ENCODE measurements at regions not wholly inside any gene's neighbourhood (a gene's known extent, or its start where the extent isn't known, plus 50 kb on each side); places are given as distances from the start of the nearest gene placed in this dataset.

DNA sequence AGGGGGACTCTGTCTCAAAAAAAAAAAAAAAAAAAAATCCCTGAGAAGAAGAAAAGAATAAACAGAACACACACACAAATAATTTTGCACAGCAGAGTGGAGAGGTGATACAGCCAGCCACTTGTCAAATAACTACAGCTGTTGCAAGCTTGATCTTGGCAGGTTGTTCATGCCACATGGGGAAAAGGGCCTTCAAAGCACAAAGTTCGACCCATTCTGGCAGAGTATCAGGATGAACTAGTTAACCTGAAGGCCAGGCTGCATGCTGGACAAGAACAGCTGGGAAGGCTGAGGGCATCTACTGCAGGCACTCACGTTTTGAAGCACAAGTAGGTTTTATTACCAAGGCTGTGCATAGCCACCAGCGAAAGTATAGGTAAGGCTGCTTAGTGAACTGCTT lies 104.1 kb downstream of the KCTD15 start:
- no peak for DNase-seq (ENCODE audit: low spot score)

DNA sequence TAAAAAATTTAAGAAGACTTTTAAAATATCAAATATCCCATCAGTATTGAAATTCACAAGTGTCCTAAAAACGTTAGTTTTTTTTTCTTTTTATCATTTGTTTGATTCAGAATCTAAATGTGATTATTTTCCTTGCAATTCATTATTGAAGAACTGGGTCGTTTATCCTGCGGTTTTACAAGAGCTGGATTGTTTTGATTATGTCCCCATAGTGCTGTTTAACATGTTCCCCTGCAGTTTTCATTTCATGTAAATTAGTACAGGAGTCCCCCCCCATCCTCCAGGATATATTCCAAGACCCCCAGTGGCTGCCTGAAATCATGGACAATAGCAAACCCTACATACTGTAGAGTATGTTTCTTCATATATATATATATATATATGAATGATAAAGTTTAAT lies 105.7 kb downstream of the KCTD15 start:
- no peak for DNase-seq (ENCODE audit: low spot score)

DNA sequence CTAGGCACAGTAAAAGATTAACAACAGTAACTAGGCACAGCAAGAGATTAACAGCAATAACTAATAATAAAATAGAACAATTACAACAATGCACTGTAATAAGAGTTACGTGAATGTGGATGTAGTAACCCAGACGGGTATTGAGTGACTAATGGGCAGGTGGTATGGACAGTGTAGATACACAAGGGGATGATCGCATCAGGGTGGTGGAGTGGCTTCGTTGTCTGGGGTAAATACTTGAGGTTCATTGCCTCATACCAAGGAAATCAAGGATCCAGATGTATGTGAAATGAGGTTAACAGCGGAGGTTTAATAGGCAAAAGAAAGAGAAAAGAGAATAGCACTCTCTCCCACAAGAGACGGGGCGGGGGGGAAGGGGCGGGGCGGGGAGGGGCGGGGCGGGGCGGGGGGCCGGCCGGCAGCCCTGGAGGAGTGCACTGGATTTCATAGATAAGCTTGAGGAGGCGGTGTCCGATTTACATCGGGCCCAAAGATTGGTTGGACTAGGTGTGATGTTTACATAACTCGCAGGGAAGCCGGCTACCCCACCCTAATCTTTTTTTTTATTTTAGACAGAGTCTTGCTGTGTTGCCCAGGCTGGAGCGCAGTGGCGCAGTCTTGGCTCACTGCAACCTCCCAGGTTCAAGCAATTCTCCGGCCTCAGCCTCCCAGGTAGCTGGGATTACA lies 106.3 kb downstream of the KCTD15 start:
- DNase-seq (ENCODE audit: low spot score): no peak

DNA sequence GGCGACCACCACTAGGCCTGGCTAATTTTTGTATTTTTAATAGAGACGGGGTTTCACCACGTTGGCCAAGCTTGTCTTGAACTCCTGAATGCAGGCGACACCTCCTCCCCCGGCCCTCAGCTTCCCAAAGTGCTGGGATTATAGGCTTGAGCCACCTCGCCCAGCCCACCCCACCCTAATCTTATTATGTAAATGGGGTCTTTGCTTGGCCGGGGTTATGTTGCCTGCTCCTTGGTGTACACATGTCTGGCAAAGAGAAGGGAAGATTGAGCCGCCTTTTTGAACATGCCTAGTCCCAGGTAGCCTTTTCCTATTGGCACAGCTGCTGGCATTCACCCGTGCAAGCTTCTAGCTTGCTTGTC lies 106.8 kb downstream of the KCTD15 start:
- no peak for DNase-seq (ENCODE audit: low spot score)

DNA sequence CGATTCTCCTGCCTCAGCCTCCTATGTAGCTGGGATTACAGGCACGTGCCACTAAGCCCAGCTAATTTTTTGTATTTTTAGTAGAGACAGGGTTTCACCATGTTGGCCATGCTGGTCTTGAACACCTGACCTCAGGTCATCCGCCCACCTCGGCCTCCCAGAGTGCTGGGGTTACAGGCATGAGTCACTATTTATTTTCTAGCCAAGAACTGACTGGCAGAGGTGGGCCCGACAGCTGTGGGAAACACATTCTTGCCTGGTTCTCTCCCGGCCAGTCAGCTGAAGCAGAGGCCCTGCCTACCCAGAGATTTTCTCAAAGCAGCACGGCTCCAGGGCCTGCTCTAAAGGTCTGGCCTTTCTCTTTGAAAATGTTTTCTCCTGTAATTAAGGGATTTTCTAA lies 108.0 kb downstream of the KCTD15 start:
- no peak for DNase-seq (ENCODE audit: low spot score)

DNA sequence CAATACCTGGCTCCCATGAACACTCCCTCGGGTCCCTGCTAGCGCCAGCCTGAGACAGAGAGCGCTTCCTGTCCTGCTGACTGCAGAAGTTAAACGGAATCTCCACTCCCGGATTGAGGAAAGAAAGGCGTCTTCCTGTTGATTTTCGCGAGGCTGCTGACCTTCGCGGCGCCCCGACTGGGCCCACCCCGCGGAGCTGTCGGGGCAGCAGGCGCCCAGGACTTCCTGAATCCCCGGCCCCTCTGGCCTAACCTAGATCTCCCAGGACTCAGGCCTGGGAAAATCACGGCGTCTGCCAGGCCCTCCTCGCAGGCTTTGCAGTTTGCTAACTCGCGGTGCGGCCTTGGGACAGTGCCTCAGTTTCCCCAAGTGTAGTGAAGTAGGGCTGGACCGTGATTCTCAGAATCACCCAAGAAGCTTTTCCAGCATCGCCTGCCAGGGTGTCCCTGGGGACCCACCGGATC lies 108.8 kb downstream of the KCTD15 start:
- DNase-seq (ENCODE audit: low spot score): no peak

DNA sequence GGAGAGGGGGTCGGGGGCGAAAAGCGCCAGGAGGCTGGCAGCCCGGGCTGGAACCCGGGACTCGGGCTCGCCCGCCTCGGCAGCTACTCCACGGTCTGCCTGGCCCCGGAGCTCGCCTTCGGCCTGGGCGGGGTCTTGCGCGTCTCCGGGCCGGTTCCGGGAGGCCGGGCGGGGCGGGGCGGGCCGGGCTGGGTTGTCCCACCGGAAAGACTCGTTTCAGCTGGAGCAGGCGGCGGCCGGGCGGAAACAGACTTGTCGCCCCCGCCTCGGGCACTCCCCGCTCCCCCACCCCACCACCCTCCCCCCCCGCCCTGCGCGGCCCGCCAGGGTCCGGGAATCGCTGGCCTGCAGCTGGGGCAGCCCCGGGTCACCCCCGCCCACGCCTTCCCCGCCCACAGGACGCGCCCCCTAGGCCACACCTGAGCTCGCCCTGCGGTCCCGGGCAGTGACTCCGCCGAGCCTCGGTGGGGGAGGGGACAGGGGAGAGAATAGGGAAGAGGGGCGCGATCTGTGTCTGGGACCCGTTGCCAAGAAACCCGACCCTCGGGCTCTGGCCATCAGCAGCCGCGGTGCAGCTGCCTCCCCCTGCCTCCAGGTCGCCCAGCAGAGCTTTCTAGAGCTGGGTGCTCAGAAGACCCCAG lies 109.4 kb downstream of the KCTD15 start:
- no peak for DNase-seq (ENCODE audit: low spot score)

DNA sequence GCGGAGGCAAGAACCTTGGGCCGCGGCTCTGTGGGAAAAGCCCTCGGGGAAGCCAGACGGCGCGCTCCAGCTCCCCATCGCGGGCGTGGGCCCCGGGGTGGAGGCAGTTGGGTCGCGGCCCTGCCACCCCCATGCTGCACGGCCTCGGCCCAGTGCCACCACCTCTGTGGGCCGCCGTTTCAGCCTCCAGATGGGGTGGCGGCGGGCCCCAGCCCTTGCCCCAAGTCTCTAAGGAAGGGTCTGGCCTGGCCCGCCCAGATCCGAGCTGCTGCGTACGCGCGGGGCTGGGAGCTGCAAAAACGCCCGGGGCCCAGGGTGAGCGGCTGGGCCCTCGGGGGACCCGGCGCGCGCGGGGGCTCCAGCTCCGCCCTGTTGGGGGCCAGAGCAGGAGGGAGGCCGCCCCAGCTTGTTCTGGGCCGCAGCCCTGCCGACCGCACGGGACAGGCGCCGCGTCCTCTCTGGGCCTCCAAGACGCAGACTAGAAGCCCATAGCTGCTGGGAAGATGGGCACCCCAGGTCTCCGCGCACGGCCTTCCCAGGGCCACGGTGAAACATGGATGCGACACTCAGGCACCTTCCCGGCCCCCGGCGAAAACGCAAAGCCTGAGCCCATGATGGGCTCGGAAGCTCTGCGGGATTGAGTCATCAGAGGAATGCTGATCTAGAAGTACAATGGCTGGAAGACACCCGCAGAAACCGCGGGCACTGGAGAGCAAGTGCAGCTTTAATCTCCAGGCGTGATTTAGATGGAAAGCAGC lies 110.1 kb downstream of the KCTD15 start:
- DNase-seq (ENCODE audit: low spot score): no peak

DNA sequence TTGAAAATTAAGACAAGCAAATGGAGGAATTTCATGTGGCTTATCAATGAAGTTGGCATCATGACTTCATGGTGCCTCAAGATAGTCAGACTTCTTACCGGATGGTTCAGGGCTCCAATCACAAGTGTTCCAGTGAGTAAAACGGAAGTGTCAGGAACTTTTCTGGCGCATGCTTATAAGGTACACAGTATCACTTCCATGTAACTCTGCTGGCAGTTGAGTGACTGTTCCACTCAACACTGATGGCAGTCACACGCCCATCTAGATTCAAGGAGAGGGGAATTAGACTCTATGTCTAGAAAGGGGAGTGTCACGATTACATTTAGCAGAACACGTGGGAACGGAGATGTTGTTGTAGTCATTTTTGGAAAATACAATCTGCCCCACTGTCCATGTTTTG lies 114.3 kb downstream of the KCTD15 start:
- no peak for DNase-seq (ENCODE audit: low spot score)

DNA sequence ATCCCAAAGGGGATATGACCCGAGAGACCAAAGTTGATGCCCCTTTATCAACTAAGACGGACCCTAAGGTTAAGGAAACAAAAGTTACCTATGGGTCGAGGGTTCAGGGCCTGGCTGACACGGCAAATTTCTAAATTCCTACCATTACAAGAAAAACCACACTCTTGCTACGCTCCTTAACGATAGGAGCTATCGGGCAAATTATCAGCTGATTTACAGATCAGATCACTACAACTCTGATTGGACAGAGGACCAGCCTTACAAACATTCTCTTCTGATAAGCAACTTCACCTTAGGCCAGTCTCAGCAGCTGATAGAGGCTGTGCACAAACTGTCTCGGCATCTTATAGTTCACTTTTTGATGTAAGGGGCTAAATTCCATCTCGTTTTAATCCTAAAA lies 117.9 kb downstream of the KCTD15 start:
- DNase-seq (ENCODE audit: low spot score): no peak

DNA sequence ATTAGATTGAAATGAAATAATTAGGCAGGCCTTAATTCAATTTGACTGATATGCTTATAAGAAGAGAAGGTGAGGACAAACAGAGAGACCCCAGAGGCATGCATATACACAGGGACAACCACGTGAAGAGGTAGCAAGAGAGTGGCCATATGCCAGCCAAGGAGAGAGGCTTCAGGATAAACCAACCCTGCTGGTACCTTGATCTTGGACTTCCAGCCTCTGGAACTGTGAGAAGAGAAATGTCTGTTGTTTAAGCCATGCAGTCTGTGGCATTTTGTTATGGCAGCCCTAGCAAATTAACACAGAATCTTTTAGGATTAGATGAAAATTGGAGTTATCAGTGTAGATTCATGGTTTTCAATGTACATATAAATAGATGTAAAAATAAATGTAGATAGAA lies 120.1 kb downstream of the KCTD15 start:
- no peak for DNase-seq (ENCODE audit: low spot score)

DNA sequence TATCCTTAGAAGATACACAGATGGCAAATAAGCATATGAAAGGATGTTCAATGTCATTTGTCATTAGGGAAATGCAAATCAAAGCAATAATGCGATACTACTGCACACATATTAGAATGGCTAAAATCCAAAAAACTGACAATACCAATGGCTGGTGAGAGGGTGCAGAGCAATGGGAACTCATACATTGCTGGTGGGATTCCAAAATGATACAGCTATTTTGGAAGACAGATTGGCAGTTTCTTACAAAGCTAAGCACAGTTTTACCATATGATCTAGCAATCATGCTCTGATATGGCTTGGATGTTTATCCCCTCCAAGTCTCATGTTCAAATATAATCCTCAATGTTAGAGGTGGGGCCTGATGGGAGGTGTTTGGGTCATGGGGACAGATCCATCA lies 122.6 kb downstream of the KCTD15 start:
- DNase-seq (ENCODE audit: low spot score): no peak

DNA sequence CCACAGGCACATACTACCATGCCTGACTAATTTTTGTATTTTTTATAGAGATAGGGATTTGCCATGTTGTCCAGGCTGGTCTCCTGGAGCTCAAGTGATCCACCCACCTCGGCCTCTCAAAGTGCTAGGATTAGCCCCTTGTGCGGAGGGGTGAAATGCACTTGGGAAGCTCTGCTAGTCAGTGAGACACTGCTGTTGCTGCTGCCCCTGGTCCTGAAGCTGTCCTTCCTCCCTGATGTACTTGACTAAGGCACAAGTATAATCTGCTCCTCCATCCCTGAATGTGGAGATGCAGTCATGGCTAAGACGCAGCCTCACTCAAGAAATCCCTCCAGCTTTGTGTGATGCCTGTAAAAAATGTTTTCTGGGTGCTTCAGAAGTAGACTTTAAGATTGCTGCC lies 124.5 kb downstream of the KCTD15 start:
- DNase-seq (ENCODE audit: low spot score): no peak

DNA sequence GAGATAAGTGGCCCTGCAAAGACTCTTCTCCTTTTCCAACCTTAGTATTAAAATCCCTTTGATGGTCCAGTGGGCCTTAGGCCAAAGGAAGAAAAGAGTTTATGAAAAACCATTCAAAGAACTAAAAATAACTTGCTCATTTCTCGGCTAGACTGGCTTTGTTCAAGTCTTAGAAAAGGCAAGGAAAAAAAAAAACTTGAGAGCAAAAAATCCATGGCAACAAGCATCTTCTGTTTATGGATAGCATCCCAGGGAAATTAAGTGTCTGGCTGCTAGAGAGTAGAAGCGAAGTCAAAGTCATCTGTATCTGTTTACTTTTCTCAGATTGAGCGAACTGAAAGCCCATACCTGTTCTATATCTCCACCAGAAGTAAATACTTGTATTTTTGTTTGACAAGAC lies 129.6 kb downstream of the KCTD15 start:
- no peak for DNase-seq (ENCODE audit: low spot score)

DNA sequence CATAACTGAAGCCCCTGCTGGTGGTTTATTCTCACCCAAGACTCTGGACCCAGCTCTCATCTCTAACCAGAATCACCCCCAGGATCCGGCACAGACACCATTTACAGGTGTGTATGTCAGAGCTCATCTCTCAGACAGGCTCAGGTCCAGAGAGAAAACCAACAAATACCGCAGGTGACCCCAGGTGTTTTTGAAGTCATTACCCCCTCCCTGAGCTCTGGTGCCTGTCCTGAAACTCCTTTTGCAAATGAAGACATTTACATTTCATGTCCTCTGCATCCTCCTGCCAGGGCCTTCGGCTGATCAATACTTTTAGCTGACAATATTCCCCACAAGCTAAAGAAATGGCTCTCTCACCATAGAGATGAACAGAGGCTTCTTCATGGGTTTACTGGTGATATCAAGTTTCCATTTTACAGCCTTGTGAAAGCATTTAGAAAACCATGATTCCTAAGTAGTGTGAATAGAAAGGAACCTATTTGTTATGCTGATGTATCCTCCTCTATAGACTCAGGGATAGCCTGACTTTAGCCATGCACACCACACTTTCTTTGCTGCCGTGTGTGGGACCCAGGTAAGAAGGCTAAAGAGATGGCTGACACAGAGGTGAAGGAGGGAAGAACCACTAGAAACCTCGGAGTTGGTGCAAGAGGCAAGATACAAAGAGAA lies 131.3 kb downstream of the KCTD15 start:
- DNase-seq (ENCODE audit: low spot score): no peak

DNA sequence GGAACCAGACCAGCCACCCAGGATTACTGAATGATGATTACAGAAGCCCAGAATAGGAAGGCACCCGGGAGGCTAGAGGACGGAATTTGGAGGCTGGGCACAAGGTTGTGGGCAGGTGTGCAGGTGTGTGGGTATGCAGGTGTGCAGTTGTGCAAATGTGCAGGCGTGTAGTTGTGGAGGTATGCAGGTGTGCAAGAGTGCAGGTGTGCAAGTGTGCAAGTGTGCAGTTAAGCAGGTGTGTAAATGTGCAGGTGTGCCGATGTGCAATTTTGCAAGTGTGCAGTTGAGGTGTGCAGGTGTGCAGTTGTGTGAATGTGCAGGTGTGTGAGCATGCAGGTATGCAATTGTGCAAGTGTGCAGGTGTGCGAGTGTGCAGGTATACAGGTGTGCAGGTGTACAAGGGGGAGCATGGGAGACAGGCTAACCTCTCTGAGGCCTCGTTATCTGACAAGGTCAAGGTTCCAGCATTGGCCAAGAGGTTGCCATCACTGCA lies 131.8 kb downstream of the KCTD15 start:
- DNase-seq (ENCODE audit: low spot score): no peak

DNA sequence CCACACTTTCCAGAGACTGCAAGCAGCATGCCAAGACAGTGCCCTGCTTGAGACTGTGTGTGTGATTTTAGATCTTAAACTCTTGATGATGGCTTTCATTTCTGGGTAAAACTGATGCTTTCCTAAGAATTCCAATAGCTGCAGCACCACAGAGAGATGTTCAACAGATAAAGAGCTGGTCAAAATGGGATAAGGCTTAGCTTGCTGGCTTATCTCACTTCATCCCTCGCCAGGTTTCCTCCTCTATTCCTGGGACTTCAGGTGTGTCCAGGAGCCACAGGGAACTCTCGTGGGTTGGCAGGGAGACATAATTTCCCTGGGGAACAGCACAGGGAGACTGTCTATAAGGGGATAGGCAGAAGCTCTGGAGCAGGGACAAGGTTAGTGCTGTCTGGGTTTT lies 137.3 kb downstream of the KCTD15 start:
- no peak for DNase-seq (ENCODE audit: low spot score)

DNA sequence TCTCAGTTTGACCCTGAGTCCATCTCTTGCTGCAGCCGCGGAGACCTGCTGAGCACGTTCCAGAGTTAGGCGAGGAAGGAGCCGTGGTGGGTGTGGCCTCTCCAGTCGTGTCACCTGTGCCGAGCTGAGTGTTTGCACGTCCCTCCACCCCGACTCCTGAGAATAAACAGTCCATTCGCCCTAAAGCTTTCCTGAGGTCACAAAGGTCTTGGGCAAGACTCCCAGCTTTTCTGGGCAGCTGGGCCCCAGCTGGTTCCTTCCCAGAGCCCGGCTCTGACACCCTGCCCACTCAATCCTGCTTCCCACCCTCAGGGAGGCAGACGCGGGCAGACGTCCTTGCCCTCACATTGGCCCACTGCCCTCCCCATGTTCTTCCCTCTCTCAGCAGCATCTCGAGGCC lies 142.2 kb downstream of the KCTD15 start:
- no peak for DNase-seq (ENCODE audit: low spot score)

DNA sequence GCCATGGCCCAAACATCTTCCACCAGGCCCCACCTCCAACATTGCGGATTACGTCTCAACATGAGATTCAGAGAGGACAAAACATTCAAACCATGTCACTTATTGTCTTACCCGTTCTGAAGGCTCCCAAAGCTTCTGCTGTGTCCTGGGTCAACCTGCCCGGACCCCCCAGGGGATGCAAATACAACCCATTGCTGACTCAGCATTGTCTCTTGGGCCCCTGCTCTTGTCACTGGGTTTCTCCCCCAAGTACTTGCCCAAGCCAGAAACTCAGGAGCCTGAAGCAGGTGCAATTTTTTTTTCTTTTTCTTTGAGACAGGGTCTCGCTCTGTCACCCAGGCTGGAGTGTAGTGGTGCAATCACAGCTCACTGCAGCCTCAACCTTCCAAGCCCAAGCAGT lies 144.5 kb downstream of the KCTD15 start:
- no peak for DNase-seq (ENCODE audit: low spot score)

DNA sequence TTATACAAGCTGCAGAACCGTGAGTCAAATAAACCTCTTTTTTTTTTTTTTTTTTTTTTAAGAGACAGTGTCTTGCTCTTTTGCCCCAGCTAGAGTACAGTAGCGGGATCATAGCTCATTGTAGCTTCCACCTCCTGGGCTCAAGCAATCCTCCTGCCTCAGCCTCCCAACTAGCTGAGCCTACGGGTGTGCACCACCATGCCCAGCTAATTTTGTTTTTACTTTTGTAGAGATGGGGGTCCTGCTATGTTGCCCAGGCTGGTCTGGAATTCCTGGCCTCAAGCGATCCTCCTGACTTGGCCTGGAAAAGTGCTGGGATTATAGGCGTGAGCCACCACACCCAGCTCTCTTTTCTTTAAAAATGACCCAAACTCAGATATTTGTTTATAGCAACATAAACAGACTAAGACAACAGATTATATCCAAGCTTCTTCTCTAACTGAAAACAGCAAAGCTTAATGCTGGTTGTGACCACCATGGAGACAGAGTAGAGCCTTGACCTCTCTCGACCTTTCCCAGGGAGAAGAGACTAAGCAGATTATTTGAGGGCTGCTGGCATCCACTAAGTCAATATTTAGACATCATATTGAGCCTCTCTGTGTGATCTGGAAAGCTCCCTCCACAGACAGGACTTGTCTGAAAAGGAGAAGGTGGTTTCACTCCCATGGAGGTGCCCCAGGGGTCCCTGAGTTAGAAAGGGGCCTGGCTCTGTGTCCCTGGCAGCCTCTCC lies 150.0 kb downstream of the KCTD15 start:
- DNase-seq (ENCODE audit: low spot score): no peak

DNA sequence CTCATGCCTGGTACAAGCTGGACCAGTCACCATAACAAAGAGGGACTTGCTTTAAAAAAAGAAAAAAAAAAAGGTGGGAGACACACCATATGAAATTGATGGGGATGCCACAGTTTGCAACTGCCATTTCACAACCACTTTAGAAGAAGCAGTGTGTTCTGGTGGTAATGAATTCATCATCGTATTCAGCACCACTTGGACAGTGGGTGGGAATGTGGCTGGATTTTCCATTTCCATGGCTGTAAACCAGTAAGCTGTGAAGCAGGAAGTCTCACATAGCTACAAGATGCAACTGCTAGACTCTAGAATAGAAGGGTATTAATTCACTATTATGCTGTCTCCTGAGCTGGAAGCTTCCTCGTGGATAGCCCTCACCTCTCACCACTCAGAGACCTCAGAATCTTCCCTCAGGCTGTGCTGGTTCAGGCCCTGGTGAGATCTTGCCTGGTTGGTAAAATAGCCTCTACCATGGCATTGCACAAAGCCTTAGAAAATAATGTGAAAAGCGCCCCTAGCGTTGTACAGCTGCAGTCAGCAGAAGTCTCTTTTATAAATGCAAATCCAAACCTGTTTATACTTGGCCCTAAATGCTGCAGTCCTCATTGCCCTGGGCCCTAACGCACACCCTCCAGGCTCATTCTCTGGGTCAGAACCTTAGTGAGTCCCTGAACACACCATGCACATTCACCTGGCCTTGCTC lies 150.7 kb downstream of the KCTD15 start:
- DNase-seq (ENCODE audit: low spot score): no peak
